K562 (cell line): ENCODE measurements at regions not wholly inside any gene's neighbourhood (a gene's known extent, or its start where the extent isn't known, plus 50 kb on each side); places are given as distances from the start of the nearest gene placed in this dataset.

Experiments used
- ATF7 ChIP-seq: fragments of 450-650 bp; IDR thresholded peaks from 2 replicates; pipeline ENCODE4 v1.7.1; 2014; ENCODE audit warnings: mild to moderate bottlenecking, moderate library complexity
- BRCA1 ChIP-seq, 2 experiments: fragments of 450-650 bp in 1 of 2; sonication (generic) in 1 of 2; formaldehyde crosslinking in 1 of 2; IDR thresholded peaks; 2 replicates each; pipeline versions ENCODE4 v1.5.0 to v1.6.1; 2017 to 2020; ENCODE audit warnings: mild to moderate bottlenecking in 1 of 2, missing genetic modification reagents in 1 of 2
- CC2D1A ChIP-seq: fragments of 450-650 bp; IDR thresholded peaks from 2 replicates; pipeline ENCODE4 v1.6.1; 2017; ENCODE audit warnings: mild to moderate bottlenecking
- CCAR2 ChIP-seq: fragments of 200-400 bp; formaldehyde crosslinking; IDR thresholded peaks from 2 replicates; pipeline ENCODE4 v1.6.1; 2017; ENCODE audit warnings: mild to moderate bottlenecking, low read depth, low read length
- FOXJ2 ChIP-seq: fragments of 200-800 bp; sonication (Bioruptor generic); IDR thresholded peaks from 2 replicates; pipeline ENCODE4 v1.6.1; 2016; ENCODE audit warnings: missing genetic modification characterization, missing compliant biosample characterization
- IRF9 ChIP-seq: fragments of 450-650 bp; IDR thresholded peaks from 2 replicates; pipeline ENCODE4 v1.6.1; 2016; ENCODE audit warnings: missing biosample characterization, missing genetic modification characterization
- LARP7 ChIP-seq: fragments of 450-650 bp; IDR thresholded peaks from 2 replicates; pipeline ENCODE4 v1.6.1; 2016
- MYBL2 ChIP-seq, 2 experiments: fragments of 450-650 bp in 1 of 2; sonication (generic) in 1 of 2; formaldehyde crosslinking in 1 of 2; IDR thresholded peaks; 2 replicates each; pipeline versions ENCODE4 v1.6.1 to v1.8.1; 2017 to 2022; ENCODE audit warnings: borderline replicate concordance in 1 of 2, inconsistent platforms in 1 of 2, low read depth in 1 of 2, mild to moderate bottlenecking in 1 of 2, missing genetic modification reagents in 1 of 2, moderate library complexity in 1 of 2
- RAD21 ChIP-seq, 2 experiments: fragments of 250-450 bp in 1 of 2; fragments of 450-650 bp in 1 of 2; sonication (Bioruptor Pico) in 1 of 2; formaldehyde crosslinking in 1 of 2; IDR thresholded peaks in 1 of 2; conservative IDR thresholded peaks in 1 of 2; 2 replicates each; pipeline versions ENCODE4 v1.4.0 to v1.8.0; 2020 to 2022; ENCODE audit warnings: mild to moderate bottlenecking in 2 of 2, moderate library complexity in 1 of 2
- SMC3 ChIP-seq: conservative IDR thresholded peaks from 2 replicates; pipeline ENCODE4 v1.6.1; 2011; ENCODE audit warnings: low read depth, low read length, improper control_type of control experiment; ENCODE audit not compliant: insufficient read depth
- SOX6 ChIP-seq: fragments of 450-650 bp; IDR thresholded peaks from 2 replicates; pipeline ENCODE4 v1.6.1; 2014; ENCODE audit warnings: mild to moderate bottlenecking
- ZBTB33 ChIP-seq: sonication (generic); formaldehyde crosslinking; IDR thresholded peaks from 2 replicates; pipeline ENCODE4 v1.8.1; 2023; ENCODE audit warnings: mild to moderate bottlenecking, missing genetic modification reagents
- ZNF174 ChIP-seq: fragments of 250-450 bp; sonication (Bioruptor Pico); IDR thresholded peaks from 2 replicates; pipeline ENCODE4 v1.4.0; 2020; ENCODE audit warnings: mild to moderate bottlenecking
- ZNF324 ChIP-seq: fragments of 250-450 bp; sonication (Bioruptor Pico); IDR thresholded peaks from 2 replicates; pipeline ENCODE4 v1.4.0; 2020; ENCODE audit warnings: mild to moderate bottlenecking
- ZNF444 ChIP-seq: fragments of 250-450 bp; sonication (Bioruptor Pico); IDR thresholded peaks from 2 replicates; pipeline ENCODE4 v1.4.0; 2020; ENCODE audit warnings: mild to moderate bottlenecking, moderate library complexity
- ZNF518B ChIP-seq: fragments of 250-450 bp; sonication (Bioruptor Pico); IDR thresholded peaks from 2 replicates; pipeline ENCODE4 v1.5.0; 2021; ENCODE audit warnings: mild to moderate bottlenecking, moderate library complexity
- ZNF699 ChIP-seq: fragments of 250-450 bp; sonication (Bioruptor Pico); IDR thresholded peaks from 2 replicates; pipeline ENCODE4 v1.8.0; 2021; ENCODE audit warnings: mild to moderate bottlenecking, moderate library complexity; ENCODE audit not compliant: insufficient replicate concordance
- ZNF75A ChIP-seq: fragments of 450-650 bp; formaldehyde crosslinking; IDR thresholded peaks from 2 replicates; pipeline ENCODE4 v1.4.0; 2020; ENCODE audit warnings: mild to moderate bottlenecking

GRCh38 chrX:74015379-74016019 lies 163.0 kb upstream of the XIST start (continued):
- no peak for TF ChIP-seq ATF7
- peak; percentile 29; the same call in 1 of the 2 replicates for TF ChIP-seq SOX6
- no peak for TF ChIP-seq MYBL2 (IDR thresholded peaks at IDR 0.05; ENCODE audit: low read depth)
- no peak for TF ChIP-seq MYBL2 (CRISPR knock-in tag; IDR thresholded peaks at IDR 0.05; ENCODE audit: borderline replicate concordance)
- TF ChIP-seq ZNF444 (CRISPR knock-in tag): no peak
- TF ChIP-seq LARP7: no peak
- TF ChIP-seq ZNF518B (CRISPR knock-in tag): no peak
- no peak for TF ChIP-seq CCAR2
- peak; percentile 30 to 83; a peak in 3 of 4 replicates for TF ChIP-seq RAD21 (CRISPR knock-in tag; conservative IDR thresholded peaks at IDR 0.05 in 1 of 2, IDR thresholded peaks at IDR 0.05 in 1 of 2)
- no peak for TF ChIP-seq BRCA1 (IDR thresholded peaks at IDR 0.05)
- TF ChIP-seq BRCA1 (CRISPR knock-in tag; IDR thresholded peaks at IDR 0.05): no peak
- no peak for TF ChIP-seq IRF9 (tag)
- no peak for TF ChIP-seq ZNF75A (CRISPR knock-in tag)
- TF ChIP-seq ZBTB33 (CRISPR knock-in tag): no peak
- TF ChIP-seq ZNF324 (CRISPR knock-in tag): no peak
- TF ChIP-seq SMC3: peak; percentile 50; the same call in 1 of the 2 replicates
- no peak for TF ChIP-seq ZNF699 (CRISPR knock-in tag)
- 0 out of 2 replicates have a peak, but pooled peaks have one; percentile 19 for TF ChIP-seq CC2D1A
- TF ChIP-seq ZNF174 (CRISPR knock-in tag): no peak
- TF ChIP-seq FOXJ2 (tag): no peak
